ENCODE measurements at regions not wholly inside any gene's neighbourhood (a gene's known extent, or its start where the extent isn't known, plus 50 kb on each side); places are given as distances from the start of the nearest gene placed in this dataset.

DNA sequence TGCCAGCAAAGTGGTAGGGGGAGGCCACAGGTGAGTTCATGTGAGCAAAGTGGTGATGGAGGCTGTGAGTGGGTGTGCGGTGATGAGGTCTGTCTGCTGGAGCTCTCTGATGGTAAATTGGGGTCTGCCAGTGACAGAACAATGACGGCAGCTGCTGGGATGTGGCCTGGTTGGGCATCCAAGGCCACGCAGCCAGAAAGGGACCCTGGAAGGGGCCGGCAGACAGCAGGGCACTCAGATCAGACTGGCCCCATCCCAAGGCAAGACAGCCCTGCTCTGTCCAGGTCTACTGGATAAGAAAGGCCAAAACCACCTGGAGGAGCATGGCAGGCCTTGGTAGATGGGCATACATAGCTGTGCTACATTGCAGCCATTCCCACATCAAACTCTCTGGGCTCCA lies 412.9 kb upstream of the RGMB start:
- Histone ChIP-seq H3K9ac (ENCODE audit: low read depth in 1 of 2, low read length in 2 of 2) (no peak overlapping the region), H3K27me3 (ENCODE audit: control insufficient read depth in 4 of 4, insufficient read depth in 4 of 4, low read length in 3 of 4) (no peaks in the 10 kb centered on the region), H3K4me3 (ENCODE audit: low read depth in 1 of 3, low read length in 3 of 3) (no peak overlapping the region), H3K9me3 (ENCODE audit: control insufficient read depth in 4 of 4, low read length in 3 of 4) (no peaks in the 10 kb centered on the region), H3K36me3 (ENCODE audit: control insufficient read depth in 4 of 4, insufficient read depth in 3 of 4, low read depth in 1 of 4, low read length in 3 of 4) (no peaks in the 10 kb centered on the region), H3K27ac (ENCODE audit: low read depth in 1 of 2, low read length in 2 of 2) (no peak overlapping the region), H3K4me1 (ENCODE audit: control insufficient read depth in 4 of 4, insufficient read depth in 4 of 4, low read length in 3 of 4) (no peaks in the 10 kb centered on the region)
- DNase-seq (ENCODE audit: low spot score): no peak
- WGBS: 93% methylated on average over 4 of the region's 4 CpGs
- TF ChIP-seq SP1 (IDR thresholded peaks at IDR 0.05) (no peak), RAD21 (IDR thresholded peaks at IDR 0.05) (no peak), FOXA1 (IDR thresholded peaks at IDR 0.05) (no peak), YY1 (IDR thresholded peaks at IDR 0.05) (no peak), EGR1 (IDR thresholded peaks at IDR 0.05; ENCODE audit: low read depth in 2 of 2) (no peak), GABPA (IDR thresholded peaks at IDR 0.05 in 1 of 2, conservative IDR thresholded peaks at IDR 0.05 in 1 of 2) (no peak), NR2F2 (IDR thresholded peaks at IDR 0.05) (no peak)
- TF ChIP-seq, protein P1, sequence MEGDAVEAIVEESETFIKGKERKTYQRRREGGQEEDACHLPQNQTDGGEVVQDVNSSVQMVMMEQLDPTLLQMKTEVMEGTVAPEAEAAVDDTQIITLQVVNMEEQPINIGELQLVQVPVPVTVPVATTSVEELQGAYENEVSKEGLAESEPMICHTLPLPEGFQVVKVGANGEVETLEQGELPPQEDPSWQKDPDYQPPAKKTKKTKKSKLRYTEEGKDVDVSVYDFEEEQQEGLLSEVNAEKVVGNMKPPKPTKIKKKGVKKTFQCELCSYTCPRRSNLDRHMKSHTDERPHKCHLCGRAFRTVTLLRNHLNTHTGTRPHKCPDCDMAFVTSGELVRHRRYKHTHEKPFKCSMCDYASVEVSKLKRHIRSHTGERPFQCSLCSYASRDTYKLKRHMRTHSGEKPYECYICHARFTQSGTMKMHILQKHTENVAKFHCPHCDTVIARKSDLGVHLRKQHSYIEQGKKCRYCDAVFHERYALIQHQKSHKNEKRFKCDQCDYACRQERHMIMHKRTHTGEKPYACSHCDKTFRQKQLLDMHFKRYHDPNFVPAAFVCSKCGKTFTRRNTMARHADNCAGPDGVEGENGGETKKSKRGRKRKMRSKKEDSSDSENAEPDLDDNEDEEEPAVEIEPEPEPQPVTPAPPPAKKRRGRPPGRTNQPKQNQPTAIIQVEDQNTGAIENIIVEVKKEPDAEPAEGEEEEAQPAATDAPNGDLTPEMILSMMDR (IDR thresholded peaks at IDR 0.05; ENCODE audit: low read depth, low read length, missing input control): no peak
- TF ChIP-seq, protein P2, sequence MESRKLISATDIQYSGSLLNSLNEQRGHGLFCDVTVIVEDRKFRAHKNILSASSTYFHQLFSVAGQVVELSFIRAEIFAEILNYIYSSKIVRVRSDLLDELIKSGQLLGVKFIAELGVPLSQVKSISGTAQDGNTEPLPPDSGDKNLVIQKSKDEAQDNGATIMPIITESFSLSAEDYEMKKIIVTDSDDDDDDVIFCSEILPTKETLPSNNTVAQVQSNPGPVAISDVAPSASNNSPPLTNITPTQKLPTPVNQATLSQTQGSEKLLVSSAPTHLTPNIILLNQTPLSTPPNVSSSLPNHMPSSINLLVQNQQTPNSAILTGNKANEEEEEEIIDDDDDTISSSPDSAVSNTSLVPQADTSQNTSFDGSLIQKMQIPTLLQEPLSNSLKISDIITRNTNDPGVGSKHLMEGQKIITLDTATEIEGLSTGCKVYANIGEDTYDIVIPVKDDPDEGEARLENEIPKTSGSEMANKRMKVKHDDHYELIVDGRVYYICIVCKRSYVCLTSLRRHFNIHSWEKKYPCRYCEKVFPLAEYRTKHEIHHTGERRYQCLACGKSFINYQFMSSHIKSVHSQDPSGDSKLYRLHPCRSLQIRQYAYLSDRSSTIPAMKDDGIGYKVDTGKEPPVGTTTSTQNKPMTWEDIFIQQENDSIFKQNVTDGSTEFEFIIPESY (IDR thresholded peaks at IDR 0.05): no peak

DNA sequence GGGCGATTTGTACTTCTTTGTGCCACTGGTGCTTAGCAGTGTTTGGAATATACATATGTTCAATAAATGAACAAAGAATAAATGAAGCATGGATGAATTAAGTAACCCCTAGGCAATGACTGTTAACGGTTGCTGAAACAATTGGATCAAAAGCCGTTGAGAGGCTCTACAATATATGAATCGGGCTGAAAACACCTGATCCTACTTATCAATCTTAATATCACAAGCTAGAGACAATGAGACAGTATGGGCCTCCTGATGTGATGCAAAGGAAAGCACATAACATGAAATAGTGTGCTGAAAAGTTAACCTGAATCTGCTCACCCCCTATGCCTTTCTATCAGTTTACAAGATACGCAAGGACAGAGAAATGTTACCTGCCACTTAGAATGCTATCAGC lies 410.3 kb upstream of the RGMB start:
- H3K9me3 ChIP-seq (ENCODE audit: control insufficient read depth in 4 of 4, low read length in 3 of 4): no peaks in the 10 kb centered on the region
- no peak overlapping the region for H3K9ac ChIP-seq (ENCODE audit: low read depth in 1 of 2, low read length in 2 of 2)
- H3K4me3 ChIP-seq (ENCODE audit: low read depth in 1 of 3, low read length in 3 of 3): no peak overlapping the region
- H3K27ac ChIP-seq (ENCODE audit: low read depth in 1 of 2, low read length in 2 of 2): no peak overlapping the region
- DNase-seq (ENCODE audit: low spot score): no peak
- 82% methylated on average over 5 of the region's 5 CpGs for WGBS
- no peaks in the 10 kb centered on the region for H3K36me3 ChIP-seq (ENCODE audit: control insufficient read depth in 4 of 4, insufficient read depth in 3 of 4, low read depth in 1 of 4, low read length in 3 of 4)
- TF ChIP-seq YY1 (IDR thresholded peaks at IDR 0.05): no peak
- no peak for TF ChIP-seq FOXA2 (IDR thresholded peaks at IDR 0.05)
- TF ChIP-seq, protein P3, sequence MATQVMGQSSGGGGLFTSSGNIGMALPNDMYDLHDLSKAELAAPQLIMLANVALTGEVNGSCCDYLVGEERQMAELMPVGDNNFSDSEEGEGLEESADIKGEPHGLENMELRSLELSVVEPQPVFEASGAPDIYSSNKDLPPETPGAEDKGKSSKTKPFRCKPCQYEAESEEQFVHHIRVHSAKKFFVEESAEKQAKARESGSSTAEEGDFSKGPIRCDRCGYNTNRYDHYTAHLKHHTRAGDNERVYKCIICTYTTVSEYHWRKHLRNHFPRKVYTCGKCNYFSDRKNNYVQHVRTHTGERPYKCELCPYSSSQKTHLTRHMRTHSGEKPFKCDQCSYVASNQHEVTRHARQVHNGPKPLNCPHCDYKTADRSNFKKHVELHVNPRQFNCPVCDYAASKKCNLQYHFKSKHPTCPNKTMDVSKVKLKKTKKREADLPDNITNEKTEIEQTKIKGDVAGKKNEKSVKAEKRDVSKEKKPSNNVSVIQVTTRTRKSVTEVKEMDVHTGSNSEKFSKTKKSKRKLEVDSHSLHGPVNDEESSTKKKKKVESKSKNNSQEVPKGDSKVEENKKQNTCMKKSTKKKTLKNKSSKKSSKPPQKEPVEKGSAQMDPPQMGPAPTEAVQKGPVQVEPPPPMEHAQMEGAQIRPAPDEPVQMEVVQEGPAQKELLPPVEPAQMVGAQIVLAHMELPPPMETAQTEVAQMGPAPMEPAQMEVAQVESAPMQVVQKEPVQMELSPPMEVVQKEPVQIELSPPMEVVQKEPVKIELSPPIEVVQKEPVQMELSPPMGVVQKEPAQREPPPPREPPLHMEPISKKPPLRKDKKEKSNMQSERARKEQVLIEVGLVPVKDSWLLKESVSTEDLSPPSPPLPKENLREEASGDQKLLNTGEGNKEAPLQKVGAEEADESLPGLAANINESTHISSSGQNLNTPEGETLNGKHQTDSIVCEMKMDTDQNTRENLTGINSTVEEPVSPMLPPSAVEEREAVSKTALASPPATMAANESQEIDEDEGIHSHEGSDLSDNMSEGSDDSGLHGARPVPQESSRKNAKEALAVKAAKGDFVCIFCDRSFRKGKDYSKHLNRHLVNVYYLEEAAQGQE (IDR thresholded peaks at IDR 0.05): no peak
- TF ChIP-seq JUND (IDR thresholded peaks at IDR 0.05): no peak
- no peak for TF ChIP-seq SP1 (IDR thresholded peaks at IDR 0.05)
- TF ChIP-seq, protein P4, sequence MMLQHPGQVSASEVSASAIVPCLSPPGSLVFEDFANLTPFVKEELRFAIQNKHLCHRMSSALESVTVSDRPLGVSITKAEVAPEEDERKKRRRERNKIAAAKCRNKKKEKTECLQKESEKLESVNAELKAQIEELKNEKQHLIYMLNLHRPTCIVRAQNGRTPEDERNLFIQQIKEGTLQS (IDR thresholded peaks at IDR 0.05): no peak
- TF ChIP-seq RAD21 (IDR thresholded peaks at IDR 0.05): no peak
- TF ChIP-seq HNF4A (conservative IDR thresholded peaks at IDR 0.05): no peak
- TF ChIP-seq, protein P5, sequence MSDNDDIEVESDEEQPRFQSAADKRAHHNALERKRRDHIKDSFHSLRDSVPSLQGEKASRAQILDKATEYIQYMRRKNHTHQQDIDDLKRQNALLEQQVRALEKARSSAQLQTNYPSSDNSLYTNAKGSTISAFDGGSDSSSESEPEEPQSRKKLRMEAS (IDR thresholded peaks at IDR 0.05): no peak
- TF ChIP-seq HNF4G (IDR thresholded peaks at IDR 0.05): no peak
- no peak for TF ChIP-seq FOXA1 (IDR thresholded peaks at IDR 0.05)
- TF ChIP-seq NR2F2 (IDR thresholded peaks at IDR 0.05): no peak
- TF ChIP-seq EGR1 (IDR thresholded peaks at IDR 0.05; ENCODE audit: low read depth in 2 of 2): no peak
- H3K27me3 ChIP-seq (ENCODE audit: control insufficient read depth in 4 of 4, insufficient read depth in 4 of 4, low read length in 3 of 4): no peaks in the 10 kb centered on the region
- H3K4me1 ChIP-seq (ENCODE audit: control insufficient read depth in 4 of 4, insufficient read depth in 4 of 4, low read length in 3 of 4): no peaks in the 10 kb centered on the region

All from liver (tissue), 8 donors.